HepG2 (cell line): ENCODE measurements at regions not wholly inside any gene's neighbourhood (a gene's known extent, or its start where the extent isn't known, plus 50 kb on each side); places are given as distances from the start of the nearest gene placed in this dataset.
A peak's percentile ranks its signal among the peaks of the same experiment; 100 is the strongest.
"Not testable (repeated sequence)": the region's sequence is repeated elsewhere in the genome, so short reads cannot be mapped to it uniquely, and the experiment has no call there.

Source experiments
- ATAC-seq: fragments of 200-7000 bp; cut with Tn5 transposase; 3 replicates; pipeline ENCODE4 v1.9.1; 2020; ENCODE audit warnings: mild to moderate bottlenecking, moderate library complexity
- BruUV-seq: library from RNA; stranded (reverse); fragments of 400-500 nt; replicated peaks from 2 replicates; lab custom pipeline; 2021; lab: Mats Ljungman, UMichigan
- CTCF ChIA-PET: fragments of 300-600 bp; formaldehyde crosslinking; extraction: SDS; loops from one replicate; lab custom pipeline; 2021; ENCODE audit warnings: low total read pairs, inconsistent platforms, low intra/inter-chr PET ratio; lab: Yijun Ruan, JAX
- POLR2A ChIA-PET: fragments of 350-600 bp; sonication (Branson Sonifier 250); formaldehyde crosslinking; loops from one replicate; lab custom pipeline; 2020; ENCODE audit warnings: antibody characterized with exemption, inconsistent platforms; lab: Yijun Ruan, JAX
- DNase-seq: peaks from one replicate; pipeline ENCODE4 v3.0.0-alpha.2; 2015; ENCODE audit warnings: low spot score
- FAIRE-seq: peaks from 3 replicates; lab custom pipeline; 2011; peaks lifted over from hg19 to GRCh38; lab: Jason Lieb, UNC
- H2AFZ ChIP-seq: one replicate; pipeline ENCODE4 v1.6.1; 2011; ENCODE audit warnings: low read length, inconsistent platforms
- H3K27ac ChIP-seq: fragments of 300-600 bp; 3 replicates; pipeline ENCODE4 v1.8.0; 2011; ENCODE audit warnings: mixed run types, mild to moderate bottlenecking, mixed read lengths, low read length, inconsistent platforms; ENCODE audit not compliant: insufficient read depth; ENCODE audit errors: extremely low read length
- H3K27me3 ChIP-seq, 2 experiments: fragments of 200-600 bp in 1 of 2; 2 replicates in 1 of 2; 3 replicates in 1 of 2; pipeline versions ENCODE4 v1.6.0 to v1.8.0; 2011; ENCODE audit warnings: low read length in 2 of 2, mild to moderate bottlenecking in 2 of 2, moderate library complexity in 2 of 2, inconsistent platforms in 1 of 2; ENCODE audit not compliant: insufficient read depth in 2 of 2, control insufficient read depth in 1 of 2
- H3K36me3 ChIP-seq, 2 experiments: fragments of 200-600 bp in 1 of 2; replicated peaks in 1 of 2; 2 replicates in 1 of 2; 3 replicates in 1 of 2; pipeline versions ENCODE4 v1.5.1 to v1.8.0; 2011; ENCODE audit warnings: low read length in 2 of 2, inconsistent platforms in 1 of 2; ENCODE audit not compliant: insufficient read depth in 2 of 2, control insufficient read depth in 1 of 2
- H3K4me1 ChIP-seq: 2 replicates; pipeline ENCODE4 v1.5.1; 2012; ENCODE audit warnings: low read length, inconsistent platforms; ENCODE audit not compliant: insufficient read depth
- H3K4me2 ChIP-seq: 2 replicates; pipeline ENCODE4 v1.6.0; 2011; ENCODE audit warnings: low read depth, low read length, inconsistent platforms
- H3K4me3 ChIP-seq, 3 experiments: fragments of 200-600 bp in 1 of 3; sonication (generic), shearing (Covaris generic) in 1 of 3; replicated peaks in 1 of 3; 2 replicates each; pipeline ENCODE4 v1.5.1; 2011 to 2016; ENCODE audit warnings: low read length in 3 of 3, inconsistent platforms in 2 of 3, low read depth in 2 of 3, mild to moderate bottlenecking in 2 of 3, control low read depth in 1 of 3, mixed read lengths in 1 of 3; ENCODE audit not compliant: insufficient read depth in 1 of 3
- H3K79me2 ChIP-seq: one replicate; pipeline ENCODE4 v1.6.1; 2011; ENCODE audit warnings: low read length, inconsistent platforms; ENCODE audit not compliant: insufficient read depth
- H3K9ac ChIP-seq: 2 replicates; pipeline ENCODE4 v1.6.0; 2011; ENCODE audit warnings: mild to moderate bottlenecking, low read depth, low read length, inconsistent platforms; ENCODE audit not compliant: insufficient read depth
- H3K9me3 ChIP-seq: 2 replicates; pipeline ENCODE4 v1.5.1; 2012; ENCODE audit warnings: mild to moderate bottlenecking, low read length
- H4K20me1 ChIP-seq: 2 replicates; pipeline ENCODE4 v1.6.0; 2011; ENCODE audit warnings: inconsistent platforms, mild to moderate bottlenecking, low read length, moderate library complexity; ENCODE audit not compliant: insufficient read depth
- E2F1 ChIP-seq: sonication (generic); formaldehyde crosslinking; IDR thresholded peaks from 2 replicates; pipeline ENCODE4 v1.5.0; 2020; ENCODE audit warnings: missing genetic modification reagents
- GABPB1 ChIP-seq: IDR thresholded peaks from 2 replicates; pipeline ENCODE4 v1.6.1; 2016; ENCODE audit warnings: mild to moderate bottlenecking, missing genetic modification reagents, moderate library complexity, missing compliant biosample characterization
- MAFF ChIP-seq: IDR thresholded peaks from 2 replicates; pipeline ENCODE4 v1.6.1; 2011; ENCODE audit warnings: low read depth, low read length, improper control_type of control experiment
- MAFK ChIP-seq, 2 experiments: IDR thresholded peaks in 1 of 2; conservative IDR thresholded peaks in 1 of 2; 2 replicates each; pipeline ENCODE4 v1.6.1; 2011; ENCODE audit warnings: improper control_type of control experiment in 2 of 2, low read length in 2 of 2
- MBD4 ChIP-seq: IDR thresholded peaks from 2 replicates; pipeline ENCODE4 v1.6.1; 2012; ENCODE audit warnings: low read length, inconsistent platforms, borderline replicate concordance
- MIXL1 ChIP-seq: IDR thresholded peaks from 2 replicates; pipeline ENCODE4 v1.6.1; 2016
- RARG ChIP-seq: sonication (generic); formaldehyde crosslinking; IDR thresholded peaks from 2 replicates; pipeline ENCODE4 v1.4.0; 2020; ENCODE audit warnings: low read depth, mild to moderate bottlenecking, missing genetic modification reagents
- SAFB2 ChIP-seq: sonication (generic); formaldehyde crosslinking; IDR thresholded peaks from 2 replicates; pipeline ENCODE4 v1.5.1; 2020; ENCODE audit warnings: missing genetic modification reagents, low read depth, mild to moderate bottlenecking, borderline replicate concordance
- SIN3A ChIP-seq: IDR thresholded peaks from 2 replicates; pipeline ENCODE4 v1.6.1; 2011; ENCODE audit warnings: low read depth, mild to moderate bottlenecking, control low read depth, low read length, borderline replicate concordance
- TERF1 ChIP-seq: sonication (generic); formaldehyde crosslinking; IDR thresholded peaks from 2 replicates; pipeline ENCODE4 v1.8.0; 2022; ENCODE audit warnings: mild to moderate bottlenecking, missing genetic modification reagents, moderate library complexity
- ZC3H13 ChIP-seq: sonication (generic); formaldehyde crosslinking; IDR thresholded peaks from 2 replicates; pipeline ENCODE4 v1.8.1; 2023; ENCODE audit warnings: mild to moderate bottlenecking, missing genetic modification reagents, moderate library complexity
- ZFY ChIP-seq: sonication (generic); formaldehyde crosslinking; IDR thresholded peaks from 2 replicates; pipeline ENCODE4 v1.4.0; 2020; ENCODE audit warnings: missing genetic modification reagents
- ZNF687 ChIP-seq: sonication (generic); formaldehyde crosslinking; IDR thresholded peaks from 2 replicates; pipeline ENCODE4 v1.5.1; 2020; ENCODE audit warnings: mild to moderate bottlenecking, missing genetic modification reagents, moderate library complexity
- WGBS: methylation state at CpG from one replicate; pipeline ENCODE4 v1.1.6; 2017; ENCODE audit warnings: low lambda C conversion rate; 5-methylcytosine and 5-hydroxymethylcytosine counted together
- in situ Hi-C: cut with HindIII; loops from 2 replicates; pipeline ENCODE4 v1.10.0; 2017; ENCODE audit warnings: low pct_unique_long_range_greater_than_20kb; ENCODE audit not compliant: extremely low pct_ligation_motif_present
- intact Hi-C: fragments of 100-400 bp; cut with micrococcal nuclease; formaldehyde crosslinking; loops from one replicate; pipeline ENCODE4 v1.10.0; 2022; ENCODE audit not compliant: unreplicated experiment

GRCh38 chr4:95778666-95779065, 61.2 kb upstream of the PDHA2 start:
- Histone ChIP-seq H3K4me3 (no peak overlapping the region), H3K27ac (no peak overlapping the region), H3K4me2 (no peak overlapping the region), H3K36me3 (no peaks in the 10 kb centered on the region), H3K4me1 (no peaks in the 10 kb centered on the region), H3K9me3 (peaks cover 49% of the 10 kb centered on the region), H3K79me2 (no peaks in the 10 kb centered on the region), H3K9ac (no peak overlapping the region), H4K20me1 (no peaks in the 10 kb centered on the region), H3K27me3 (no peaks in the 10 kb centered on the region; a peak in 1 of 5 replicates), H2AFZ (no peak overlapping the region)
- CTCF ChIA-PET = no interaction called here
- TF ChIP-seq ZNF687 (CRISPR knock-in tag) (no peak), MAFK (conservative IDR thresholded peaks at IDR 0.05 in 1 of 2, IDR thresholded peaks at IDR 0.05 in 1 of 2; ENCODE audit: low read length in 2 of 2) (peak; percentile 43 to 79), ZC3H13 (CRISPR knock-in tag) (no peak), RARG (CRISPR knock-in tag) (no peak), E2F1 (no peak), MBD4 (no peak), SIN3A (no peak), GABPB1 (no peak), ZFY (CRISPR knock-in tag) (no peak), MAFF (peak; percentile 65), MIXL1 (CRISPR knock-in tag) (no peak), TERF1 (CRISPR knock-in tag) (no peak), SAFB2 (CRISPR knock-in tag) (no peak)
- POLR2A ChIA-PET = no interaction called here
- DNase-seq (no peak), FAIRE-seq (no peak), ATAC-seq (no peak)
- no TSS peak for BruUV-seq
- intact Hi-C loops (no loop called here), in situ Hi-C loops (no loop called here)

- H3K4me3 ChIP-seq, ATAC-seq, POLR2A ChIA-PET, DNase-seq, H3K27ac ChIP-seq, H3K79me2 ChIP-seq, H3K4me1 ChIP-seq, H2AFZ ChIP-seq, in situ Hi-C loops, BruUV-seq, H3K4me2 ChIP-seq, FAIRE-seq, CTCF ChIA-PET, H3K36me3 ChIP-seq, intact Hi-C loops, H4K20me1 ChIP-seq, H3K9ac ChIP-seq, H3K27me3 ChIP-seq: not testable (repeated sequence)
- peaks cover 58% of the 10 kb centered on the region for H3K9me3 ChIP-seq
- WGBS = 17% methylated on average over 3 of the region's 3 CpGs
These were observed 69.3 kb upstream of the PDHA2 start for GRCh38 chr4:95770605-95771004.
